Neuronal stem cell (in vitro differentiated cells): ENCODE measurements at regions not wholly inside any gene's neighbourhood (a gene's known extent, or its start where the extent isn't known, plus 50 kb on each side); places are given as distances from the start of the nearest gene placed in this dataset.

Source experiments
- DNase-seq: peaks from one replicate; pipeline ENCODE4 v3.0.0-alpha.2; 2013; ENCODE audit warnings: low spot score
- H2AFZ ChIP-seq: one replicate; pipeline ENCODE4 v1.6.1; 2013; ENCODE audit warnings: mild to moderate bottlenecking, low read length, inconsistent platforms
- H2AK5ac ChIP-seq: 2 replicates; pipeline ENCODE4 v1.6.1; 2013; ENCODE audit warnings: low read depth, mild to moderate bottlenecking, inconsistent platforms, low read length, moderate library complexity, mixed read lengths
- H2BK120ac ChIP-seq: 2 replicates; pipeline ENCODE4 v1.6.1; 2013; ENCODE audit warnings: low read depth, mild to moderate bottlenecking, inconsistent platforms, low read length, moderate library complexity, mixed read lengths
- H2BK12ac ChIP-seq: one replicate; pipeline ENCODE4 v1.6.1; 2013; ENCODE audit warnings: low read length, inconsistent platforms
- H2BK15ac ChIP-seq: 2 replicates; pipeline ENCODE4 v1.6.1; 2013; ENCODE audit warnings: mild to moderate bottlenecking, low read length, inconsistent platforms, mixed read lengths
- H2BK5ac ChIP-seq: one replicate; pipeline ENCODE4 v1.6.1; 2013; ENCODE audit warnings: inconsistent platforms, mild to moderate bottlenecking, low read length, moderate library complexity
- H3K14ac ChIP-seq: one replicate; pipeline ENCODE4 v1.6.1; 2013; ENCODE audit warnings: low read length, inconsistent platforms
- H3K18ac ChIP-seq: 2 replicates; pipeline ENCODE4 v1.6.1; 2013; ENCODE audit warnings: low read length, inconsistent platforms
- H3K23ac ChIP-seq: 2 replicates; pipeline ENCODE4 v1.6.1; 2013; ENCODE audit warnings: low read depth, mild to moderate bottlenecking, mixed read lengths, low read length, inconsistent platforms; ENCODE audit not compliant: poor library complexity
- H3K27ac ChIP-seq: replicated peaks from 3 replicates; pipeline ENCODE4 v1.5.1; 2013; ENCODE audit warnings: low read length, inconsistent platforms
- H3K27me3 ChIP-seq, 3 experiments: 2 replicates each; pipeline ENCODE4 v1.6.1; 2013; ENCODE audit warnings: low read length in 3 of 3, mild to moderate bottlenecking in 2 of 3, inconsistent platforms in 1 of 3, low read depth in 1 of 3, mixed read lengths in 1 of 3, moderate library complexity in 1 of 3; ENCODE audit not compliant: control insufficient read depth in 3 of 3, insufficient read depth in 3 of 3
- H3K36me3 ChIP-seq, 2 donors: replicated peaks in 1 of 2; 2 replicates each; pipeline ENCODE4 v1.6.1; 2013; ENCODE audit warnings: low read length in 2 of 2; ENCODE audit not compliant: control insufficient read depth in 2 of 2, insufficient read depth in 2 of 2
- H3K4ac ChIP-seq: 2 replicates; pipeline ENCODE4 v1.6.1; 2013; ENCODE audit warnings: inconsistent platforms, mild to moderate bottlenecking, low read length, moderate library complexity
- H3K4me1 ChIP-seq, 2 donors: 1 replicate in 1 of 2; 2 replicates in 1 of 2; pipeline ENCODE4 v1.6.1; 2013; ENCODE audit warnings: low read length in 2 of 2, low read depth in 1 of 2; ENCODE audit not compliant: control insufficient read depth in 2 of 2, insufficient read depth in 1 of 2
- H3K4me2 ChIP-seq: one replicate; pipeline ENCODE4 v1.6.1; 2013; ENCODE audit warnings: mild to moderate bottlenecking, low read length, inconsistent platforms; ENCODE audit not compliant: insufficient read depth, poor library complexity, severe bottlenecking
- H3K4me3 ChIP-seq, 2 donors: 2 replicates each; pipeline ENCODE4 v1.5.1; 2013; ENCODE audit warnings: low read length in 2 of 2, mild to moderate bottlenecking in 2 of 2, inconsistent platforms in 1 of 2, moderate library complexity in 1 of 2
- H3K79me1 ChIP-seq: one replicate; pipeline ENCODE4 v1.6.1; 2013; ENCODE audit warnings: low read depth, mild to moderate bottlenecking, inconsistent platforms, low read length, moderate library complexity
- H3K9ac ChIP-seq: one replicate; pipeline ENCODE4 v1.6.1; 2013; ENCODE audit warnings: mild to moderate bottlenecking, low read depth, low read length, inconsistent platforms; ENCODE audit not compliant: poor library complexity
- H3K9me3 ChIP-seq, 2 donors: replicated peaks in 1 of 2; 2 replicates each; pipeline versions ENCODE3 to v1.6.1; 2013; ENCODE audit warnings: low read length in 2 of 2, mild to moderate bottlenecking in 2 of 2, inconsistent platforms in 1 of 2, low read depth in 1 of 2, mixed read lengths in 1 of 2, moderate library complexity in 1 of 2; ENCODE audit not compliant: control insufficient read depth in 2 of 2, insufficient read depth in 1 of 2
- H4K8ac ChIP-seq: one replicate; pipeline ENCODE4 v1.6.1; 2013; ENCODE audit warnings: low read depth, mild to moderate bottlenecking, inconsistent platforms, low read length, moderate library complexity
- H4K91ac ChIP-seq: one replicate; pipeline ENCODE4 v1.6.1; 2013; ENCODE audit warnings: low read length, low read depth, mild to moderate bottlenecking, inconsistent platforms; ENCODE audit not compliant: poor library complexity
- WGBS, 2 donors: extraction: QIAGEN DNeasy Blood & Tissue Kit; methylation state at CpG; one replicate each; pipeline ENCODE4 v1.1.7; 2013; ENCODE audit warnings: missing lambda C conversion rate in 2 of 2, mixed read lengths in 1 of 2; ENCODE audit not compliant: insufficient read length in 2 of 2, insufficient replicate concordance in 1 of 2; ENCODE audit errors: extremely low coverage in 2 of 2; 5-methylcytosine and 5-hydroxymethylcytosine counted together

DNA sequence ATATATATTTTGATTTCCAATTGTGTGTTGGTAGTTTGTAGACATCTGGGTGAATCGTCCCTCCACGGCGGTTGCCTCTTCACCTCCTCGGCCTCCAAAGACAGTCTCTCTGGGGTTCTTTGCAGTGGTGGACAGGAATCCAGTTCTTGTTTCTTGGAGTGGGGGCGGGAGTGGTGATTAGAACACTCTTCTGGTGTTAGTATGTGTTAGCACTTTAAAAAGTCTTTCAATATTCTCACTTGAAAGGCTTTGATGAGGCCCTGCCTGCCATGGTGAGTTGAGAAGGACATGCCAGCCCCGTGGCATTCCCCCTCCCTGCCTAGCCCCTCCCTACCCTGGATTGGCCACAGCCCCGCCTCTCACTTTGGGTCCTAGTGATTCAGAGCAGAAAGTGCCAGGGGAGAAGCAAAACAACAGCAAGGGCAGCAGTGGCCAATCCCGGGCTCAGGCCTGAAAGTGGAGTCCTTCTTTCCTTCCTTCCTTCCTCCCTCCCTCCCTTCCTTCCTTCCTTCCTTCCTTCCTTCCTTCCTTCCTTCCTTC, 316.8 kb upstream of the HS6ST1 start:
- H3K14ac ChIP-seq: no peak overlapping the region
- H3K18ac ChIP-seq: no peak overlapping the region
- no peak overlapping the region for H2BK5ac ChIP-seq
- no peak overlapping the region for H3K4me2 ChIP-seq
- peaks cover 38 to 65% of the 10 kb centered on the region in 2 donors for H3K4me1 ChIP-seq
- no peak overlapping the region for H3K4me3 ChIP-seq
- H3K27me3 ChIP-seq: no peaks in the 10 kb centered on the region
- H2BK120ac ChIP-seq: peak overlapping the region; percentile 50
- no CpG with 5 or more reads among the region's 8 CpGs for WGBS, 2 donors
- no peak for DNase-seq
- no peak overlapping the region for H3K23ac ChIP-seq
- H3K9me3 ChIP-seq: peaks cover 0 to 2% of the 10 kb centered on the region in 2 donors
- no peak overlapping the region for H3K4ac ChIP-seq
- H3K27ac ChIP-seq: no peak overlapping the region
- H3K9ac ChIP-seq: no peak overlapping the region
- no peaks in the 10 kb centered on the region for H3K79me1 ChIP-seq
- H4K8ac ChIP-seq: no peak overlapping the region
- H2AFZ ChIP-seq: no peak overlapping the region
- H4K91ac ChIP-seq: no peak overlapping the region
- no peaks in the 10 kb centered on the region for H3K36me3 ChIP-seq
- no peak overlapping the region for H2BK12ac ChIP-seq
- H2AK5ac ChIP-seq: peak overlapping the region; percentile 58
- no peak overlapping the region for H2BK15ac ChIP-seq

DNA sequence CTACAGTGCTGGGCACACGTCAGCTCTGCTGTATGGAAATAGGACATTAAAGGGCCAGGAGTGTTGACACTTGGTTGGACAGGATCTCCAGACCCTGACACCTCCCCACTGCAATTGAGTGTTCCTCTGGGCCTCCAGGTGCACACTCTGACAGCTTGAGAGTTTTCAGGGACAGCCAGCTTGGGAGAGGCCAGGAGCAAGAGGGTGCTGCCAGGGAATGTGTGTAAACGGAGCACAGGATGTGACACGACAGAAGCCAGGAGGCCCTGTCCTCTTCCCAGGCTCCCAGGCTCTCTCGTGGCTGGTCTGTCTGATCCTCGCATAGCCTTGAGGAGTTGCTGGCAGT, 318.1 kb upstream of the HS6ST1 start:
- peak overlapping the region; percentile 98 for H2BK15ac ChIP-seq
- no peak overlapping the region for H2AFZ ChIP-seq
- H4K91ac ChIP-seq: no peak overlapping the region
- H2BK120ac ChIP-seq: peak overlapping the region; percentile 87
- no peak for DNase-seq
- peak overlapping the region; percentile 18 for H3K23ac ChIP-seq
- H3K4me2 ChIP-seq: no peak overlapping the region
- no peaks in the 10 kb centered on the region for H3K9me3 ChIP-seq
- no peaks in the 10 kb centered on the region for H3K79me1 ChIP-seq
- no peak overlapping the region for H3K4me3 ChIP-seq
- H3K18ac ChIP-seq: peak overlapping the region; percentile 92
- H3K27ac ChIP-seq: no peak overlapping the region
- peak overlapping the region; percentile 48 for H3K14ac ChIP-seq
- H2AK5ac ChIP-seq: peak overlapping the region; percentile 97
- H2BK5ac ChIP-seq: peak overlapping the region; percentile 72
- peak overlapping the region; percentile 98 for H2BK12ac ChIP-seq
- H3K27me3 ChIP-seq: no peaks in the 10 kb centered on the region
- H3K36me3 ChIP-seq: no peaks in the 10 kb centered on the region
- H3K4ac ChIP-seq: peak overlapping the region; percentile 76
- no peak overlapping the region for H3K9ac ChIP-seq
- no peak overlapping the region for H4K8ac ChIP-seq
- peaks cover 31 to 61% of the 10 kb centered on the region in 2 donors for H3K4me1 ChIP-seq
- WGBS, 2 donors: no CpG with 5 or more reads among the region's 5 CpGs

DNA sequence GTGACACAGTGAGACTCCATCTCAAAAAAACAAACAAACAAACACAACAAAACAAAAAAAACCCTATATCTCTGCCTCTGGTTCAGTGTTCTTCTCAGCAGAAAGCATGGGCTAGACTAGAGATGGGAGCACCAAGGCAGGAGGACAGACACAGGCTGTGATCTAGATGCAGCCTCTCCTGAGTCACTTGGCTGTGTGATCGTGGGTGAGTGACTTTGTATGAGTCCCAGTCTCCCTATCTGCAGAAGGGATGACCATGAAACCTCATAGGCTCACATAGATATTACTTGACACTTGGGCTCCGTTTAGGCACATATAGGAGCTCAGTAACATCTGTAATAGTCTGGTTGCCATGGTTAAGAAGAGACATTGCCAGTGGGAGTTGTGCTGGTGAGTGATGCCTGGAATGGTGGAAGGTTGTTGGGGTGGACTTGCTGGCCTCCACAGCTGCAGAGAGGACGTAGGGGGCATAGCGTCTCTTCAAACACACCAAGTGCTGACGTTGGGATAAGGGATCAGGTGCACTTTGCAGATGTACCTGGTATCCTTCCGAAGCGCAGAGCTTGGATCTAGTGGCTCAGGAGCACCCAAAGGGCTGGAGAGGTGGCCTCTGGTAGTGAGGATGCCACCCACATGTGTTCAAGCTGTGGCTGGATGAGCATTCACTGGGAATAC, 318.9 kb upstream of the HS6ST1 start:
- Histone ChIP-seq H3K4ac (peak overlapping the region; percentile 28), H3K4me3 (no peak overlapping the region), H3K18ac (peak overlapping the region; percentile 80), H2BK15ac (no peak overlapping the region), H3K36me3 (no peaks in the 10 kb centered on the region), H3K27ac (peak overlapping the region; percentile 96), H2BK120ac (no peak overlapping the region), H3K9me3 (no peaks in the 10 kb centered on the region), H3K4me1 (peaks cover 26 to 55% of the 10 kb centered on the region in 2 donors), H2AFZ (peak overlapping the region; percentile 31), H3K79me1 (no peaks in the 10 kb centered on the region), H4K8ac (no peak overlapping the region), H2BK5ac (peak overlapping the region; percentile 75), H3K9ac (no peak overlapping the region), H3K27me3 (no peaks in the 10 kb centered on the region), H2AK5ac (peak overlapping the region; percentile 82), H3K4me2 (no peak overlapping the region), H3K23ac (no peak overlapping the region), H3K14ac (peak overlapping the region; percentile 59), H2BK12ac (peak overlapping the region; percentile 73), H4K91ac (peak overlapping the region; percentile 87)
- no CpG with 5 or more reads among the region's 7 CpGs for WGBS, 2 donors
- DNase-seq: no peak

DNA sequence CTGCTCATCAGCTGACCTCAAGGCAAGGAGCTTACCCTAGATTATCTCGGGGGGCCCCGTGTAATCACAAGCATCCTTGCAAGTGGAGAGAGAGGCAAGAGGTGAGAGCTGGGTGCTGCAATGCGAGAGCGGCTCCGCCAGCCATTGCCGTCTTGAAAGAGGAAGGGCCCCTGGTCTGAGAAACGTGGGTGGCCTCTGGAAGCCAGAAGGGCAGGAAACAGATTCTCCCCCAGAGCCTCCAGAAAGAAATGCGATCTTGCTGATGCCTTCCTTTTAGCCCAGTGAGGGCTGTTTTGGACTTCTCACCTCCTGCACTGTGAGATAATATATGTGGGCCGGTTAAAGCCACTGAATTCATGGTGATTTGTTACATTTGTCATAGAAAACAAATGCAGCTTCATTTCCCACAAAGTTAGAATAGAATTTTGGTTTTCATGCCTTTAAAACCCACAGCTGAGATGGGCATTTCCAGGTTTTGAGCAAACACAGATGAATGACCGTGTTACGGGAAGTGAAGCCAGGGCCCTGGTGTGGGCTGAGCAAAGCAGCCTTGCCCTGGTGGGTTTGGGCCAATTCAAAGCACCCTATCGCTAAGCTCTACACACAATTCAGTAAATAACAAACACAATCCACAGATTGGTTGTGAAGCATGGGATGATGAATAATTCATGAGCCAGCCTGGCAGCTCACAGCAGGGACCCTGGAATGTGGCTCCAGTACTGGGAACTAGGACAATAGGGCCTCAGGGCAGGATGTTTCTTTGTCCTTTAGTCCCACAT, 319.9 kb upstream of the HS6ST1 start:
- Histone ChIP-seq H3K9me3 (no peaks in the 10 kb centered on the region), H2BK12ac (peak overlapping the region; percentile 73), H3K4ac (no peak overlapping the region), H3K4me1 (peaks cover 30 to 54% of the 10 kb centered on the region in 2 donors), H2AFZ (peak overlapping the region; percentile 43), H3K36me3 (no peaks in the 10 kb centered on the region), H2BK5ac (peak overlapping the region; percentile 75), H4K8ac (no peak overlapping the region), H3K18ac (peak overlapping the region; percentile 80), H3K27me3 (no peaks in the 10 kb centered on the region), H3K23ac (no peak overlapping the region), H3K79me1 (no peaks in the 10 kb centered on the region), H2BK120ac (no peak overlapping the region), H2BK15ac (no peak overlapping the region), H2AK5ac (peak overlapping the region; percentile 82), H3K4me2 (no peak overlapping the region), H3K14ac (no peak overlapping the region), H3K9ac (no peak overlapping the region), H3K4me3 (no peak overlapping the region), H4K91ac (peak overlapping the region; percentile 77), H3K27ac (peak overlapping the region; percentile 96)
- peak; percentile 93 for DNase-seq
- no CpG with 5 or more reads among the region's 12 CpGs for WGBS, 2 donors
